HEK293 (cell line): ENCODE measurements at regions not wholly inside any gene's neighbourhood (a gene's known extent, or its start where the extent isn't known, plus 50 kb on each side); places are given as distances from the start of the nearest gene placed in this dataset.

Source experiments
- CTCF ChIA-PET: fragments of 350-600 bp; formaldehyde crosslinking; extraction: SDS; loops from one replicate; lab custom pipeline; 2021; ENCODE audit warnings: antibody characterized with exemption; lab: Yijun Ruan, JAX
- POLR2A ChIA-PET: fragments of 300-600 bp; formaldehyde crosslinking; extraction: SDS; loops from one replicate; lab custom pipeline; 2020; ENCODE audit warnings: antibody characterized with exemption, inconsistent platforms; lab: Yijun Ruan, JAX
- H3K27ac ChIP-seq: fragments of 200-500 bp; sonication (Bioruptor generic); 2 replicates; pipeline ENCODE4 v1.5.1; 2014; ENCODE audit warnings: low read depth, low read length, control low read depth, inconsistent platforms; ENCODE audit errors: extremely low read depth
- H3K36me3 ChIP-seq, 2 experiments: fragments of 200-500 bp in 1 of 2; sonication (Bioruptor generic) in 1 of 2; 1 replicate in 1 of 2; 2 replicates in 1 of 2; pipeline ENCODE4 v1.5.1; 2014 to 2017; ENCODE audit warnings: inconsistent platforms in 2 of 2, low read length in 2 of 2; ENCODE audit not compliant: control insufficient read depth in 2 of 2, insufficient read depth in 1 of 2
- H3K4me1 ChIP-seq: fragments of 200-500 bp; sonication (Bioruptor generic); 2 replicates; pipeline ENCODE4 v1.5.1; 2014; ENCODE audit warnings: mild to moderate bottlenecking, low read length, inconsistent platforms; ENCODE audit not compliant: control insufficient read depth, insufficient read depth
- H3K4me3 ChIP-seq: 2 replicates; pipeline ENCODE4 v1.5.1; 2011; ENCODE audit warnings: low read depth, mild to moderate bottlenecking, control low read depth, low read length, moderate library complexity
- H3K9me3 ChIP-seq: fragments of 200-500 bp; sonication (Bioruptor generic); 2 replicates; pipeline ENCODE4 v1.5.1; 2014; ENCODE audit warnings: low read depth, low read length, inconsistent platforms; ENCODE audit not compliant: control insufficient read depth, insufficient read depth
- MEIS1 ChIP-seq: sonication (generic); formaldehyde crosslinking; IDR thresholded peaks from 2 replicates; pipeline ENCODE4 v1.8.1; 2022; ENCODE audit warnings: missing genetic modification reagents, mild to moderate bottlenecking, borderline replicate concordance
- PRDM1 ChIP-seq: fragments of 450-650 bp; formaldehyde crosslinking; IDR thresholded peaks from 2 replicates; pipeline ENCODE4; 2016; ENCODE audit warnings: missing biosample characterization, missing genetic modification characterization
- PRDM10 ChIP-seq: fragments of 450-650 bp; formaldehyde crosslinking; IDR thresholded peaks from 2 replicates; pipeline ENCODE4 v1.5.1; 2016; ENCODE audit warnings: missing biosample characterization, missing genetic modification characterization
- PRDM2 ChIP-seq: fragments of 450-650 bp; formaldehyde crosslinking; IDR thresholded peaks from 2 replicates; pipeline ENCODE4 v1.5.1; 2016; ENCODE audit warnings: missing biosample characterization, missing genetic modification characterization, borderline replicate concordance
- ZBTB26 ChIP-seq: fragments of 450-650 bp; formaldehyde crosslinking; optimal IDR thresholded peaks from 2 replicates; pipeline ENCODE3; 2016; ENCODE audit warnings: missing biosample characterization, mild to moderate bottlenecking, missing genetic modification characterization
- ZEB2 ChIP-seq: fragments of 450-650 bp; formaldehyde crosslinking; IDR thresholded peaks from 2 replicates; pipeline ENCODE4 v1.5.1; 2016; ENCODE audit warnings: missing biosample characterization, missing genetic modification characterization
- ZIC2 ChIP-seq: fragments of 450-650 bp; formaldehyde crosslinking; IDR thresholded peaks from 2 replicates; pipeline ENCODE4 v1.5.1; 2016; ENCODE audit warnings: missing biosample characterization, missing genetic modification characterization
- ZNF155 ChIP-seq: fragments of 450-650 bp; formaldehyde crosslinking; IDR thresholded peaks from 2 replicates; pipeline ENCODE4 v1.5.1; 2016; ENCODE audit warnings: missing biosample characterization, missing genetic modification characterization
- ZNF157 ChIP-seq: fragments of 450-650 bp; formaldehyde crosslinking; IDR thresholded peaks from 2 replicates; pipeline ENCODE4 v1.5.1; 2016; ENCODE audit warnings: missing biosample characterization, missing genetic modification characterization
- ZNF202 ChIP-seq: fragments of 450-650 bp; formaldehyde crosslinking; IDR thresholded peaks from 2 replicates; pipeline ENCODE4 v1.5.1; 2016; ENCODE audit warnings: missing biosample characterization, missing genetic modification characterization, borderline replicate concordance
- ZNF223 ChIP-seq: fragments of 450-650 bp; formaldehyde crosslinking; IDR thresholded peaks from 2 replicates; pipeline ENCODE4 v1.5.1; 2016; ENCODE audit warnings: missing biosample characterization, missing genetic modification characterization
- ZNF398 ChIP-seq: fragments of 450-650 bp; formaldehyde crosslinking; IDR thresholded peaks from 2 replicates; pipeline ENCODE4 v1.5.1; 2017; ENCODE audit warnings: missing biosample characterization, missing genetic modification characterization
- ZSCAN16 ChIP-seq: fragments of 450-650 bp; formaldehyde crosslinking; IDR thresholded peaks from 2 replicates; pipeline ENCODE4 v1.5.1; 2016; ENCODE audit warnings: missing biosample characterization, missing genetic modification characterization

- CTCF ChIA-PET = no interaction called here
- H3K9me3 ChIP-seq = no peaks in the 10 kb centered on the region
- no peaks in the 10 kb centered on the region for H3K36me3 ChIP-seq
- peaks cover 7% of the 10 kb centered on the region for H3K4me1 ChIP-seq
- TF ChIP-seq PRDM1 (tag by site-specific recombination) (peak; percentile 90), ZNF157 (tag by site-specific recombination) (no peak)
- H3K4me3 ChIP-seq = no peak overlapping the region
- POLR2A ChIA-PET = interaction anchor here (0.5 kb wide), 1 partner anchor 1588 kb away, joined by 3 read pairs; no protein-coding TSS in a partner anchor
- no peak overlapping the region for H3K27ac ChIP-seq
Measured at GRCh38 chr2:120892967-120893667, 157.4 kb downstream of the GLI2 start.

- Histone ChIP-seq H3K27ac (no peak overlapping the region), H3K9me3 (no peaks in the 10 kb centered on the region), H3K4me1 (peaks cover 7% of the 10 kb centered on the region), H3K36me3 (no peaks in the 10 kb centered on the region), H3K4me3 (no peak overlapping the region)
- ChIA-PET CTCF (interaction anchor here (0.7 kb wide), 1 partner anchor 9 kb away, joined by 5 read pairs; no protein-coding TSS in a partner anchor), POLR2A (no interaction called here)
- TF ChIP-seq ZBTB26 (tag by site-specific recombination) = no peak
- no peak for TF ChIP-seq MEIS1
- peak; percentile 71 for TF ChIP-seq ZIC2 (tag by site-specific recombination)
- no peak for TF ChIP-seq ZEB2
- TF ChIP-seq ZNF202 (tag by site-specific recombination) = no peak
Measured at GRCh38 chr2:120893811-120894584, 158.3 kb downstream of the GLI2 start.

GRCh38 chr2:120894966-120895365 is 159.3 kb downstream of the GLI2 start:
- CTCF ChIA-PET = interaction anchor here (0.7 kb wide), 1 partner anchor 10 kb away, joined by 5 read pairs; no protein-coding TSS in a partner anchor
- Histone ChIP-seq H3K4me3 (no peak overlapping the region), H3K4me1 (peaks cover 7% of the 10 kb centered on the region), H3K27ac (no peak overlapping the region), H3K36me3 (no peaks in the 10 kb centered on the region), H3K9me3 (no peaks in the 10 kb centered on the region)
- POLR2A ChIA-PET = no interaction called here
- TF ChIP-seq PRDM2 (tag by site-specific recombination) = no peak
- no peak for TF ChIP-seq ZNF223
- TF ChIP-seq PRDM10 (tag by site-specific recombination) = no peak
- TF ChIP-seq ZNF398 = no peak
- no peak for TF ChIP-seq ZNF155 (tag by site-specific recombination)
- no peak for TF ChIP-seq ZSCAN16
